Stimulated activated CD8-positive, alpha-beta memory T cell treated with anti-CD3 and anti-CD28 coated beads, Interleukin-4, amount 100 ng/mL, for 1 hour (primary cell): ENCODE measurements at regions not wholly inside any gene's neighbourhood (a gene's known extent, or its start where the extent isn't known, plus 50 kb on each side); places are given as distances from the start of the nearest gene placed in this dataset.
"Not testable (repeated sequence)": the region's sequence is repeated elsewhere in the genome, so short reads cannot be mapped to it uniquely, and the experiment has no call there.

Source experiments
- DNase-seq, 2 donors: peaks; one replicate each; pipeline ENCODE4 v3.0.0-alpha.2; 2020; ENCODE audit warnings: low read depth in 2 of 2, low spot score in 1 of 2

DNA sequence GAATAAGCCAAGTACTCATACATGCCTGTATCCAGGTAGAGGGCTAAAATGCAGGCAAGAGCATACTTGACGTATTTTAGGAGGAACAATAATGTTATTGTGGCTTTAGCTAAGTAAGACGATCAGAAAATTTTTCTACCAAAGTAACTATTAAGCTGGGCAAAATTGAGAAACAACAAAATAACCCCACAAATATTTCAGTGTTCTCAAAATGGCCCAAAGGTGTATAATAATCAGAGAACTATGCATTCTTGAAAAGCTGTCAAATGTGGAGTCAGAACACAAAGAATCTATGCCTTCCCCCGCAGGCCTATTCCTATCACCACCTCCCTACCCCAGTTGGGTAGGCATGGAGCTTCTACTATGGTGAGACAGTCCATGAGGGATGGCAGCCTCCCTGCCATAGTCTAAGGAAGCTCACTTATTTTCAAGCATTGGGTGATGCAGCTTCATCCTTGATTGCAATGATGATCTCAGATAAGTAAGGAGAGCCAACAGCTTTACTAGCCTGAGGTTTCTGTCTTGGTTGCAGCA, 1132.5 kb upstream of the SPRY2 start:
- DNase-seq, result no peak

DNA sequence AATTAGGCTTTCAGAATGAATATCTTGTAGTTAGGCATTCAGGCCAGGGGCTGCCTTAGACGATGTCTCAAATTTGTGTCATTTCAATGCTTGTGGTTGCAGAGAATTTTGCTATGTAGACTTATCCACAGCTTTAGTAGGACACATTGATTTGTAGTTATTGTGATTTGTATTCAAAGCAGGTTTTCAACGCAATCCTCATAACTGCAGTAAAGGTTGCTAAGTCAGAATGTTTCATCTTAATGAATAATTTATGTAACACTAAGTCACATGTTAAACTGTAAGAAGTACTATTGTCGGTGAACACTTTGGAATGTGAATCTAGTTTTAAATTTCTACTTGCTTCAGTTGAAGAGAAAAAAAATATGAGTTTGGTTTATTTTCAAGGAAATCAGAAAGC, 1117.2 kb upstream of the SPRY2 start:
- DNase-seq, result no peak

DNA sequence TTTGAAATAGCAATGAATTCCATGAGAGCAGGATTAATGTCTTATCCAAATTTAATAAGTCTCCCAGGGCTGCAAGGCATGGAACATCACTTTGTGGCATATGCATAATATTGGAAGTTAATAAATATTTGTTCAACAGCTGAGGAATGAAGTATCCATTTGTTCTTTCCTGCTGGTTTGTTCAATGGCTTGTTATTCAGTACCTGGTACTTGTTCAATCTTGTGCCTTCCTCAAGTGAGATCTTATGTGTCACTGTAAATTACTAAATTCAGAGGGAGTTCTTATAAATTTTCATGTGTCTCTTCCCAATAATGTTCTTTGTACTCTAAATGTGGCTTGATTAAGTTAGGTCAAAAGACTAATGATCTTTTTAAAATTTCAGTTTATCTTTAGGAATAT, 1105.5 kb upstream of the SPRY2 start:
- no peak for DNase-seq

DNA sequence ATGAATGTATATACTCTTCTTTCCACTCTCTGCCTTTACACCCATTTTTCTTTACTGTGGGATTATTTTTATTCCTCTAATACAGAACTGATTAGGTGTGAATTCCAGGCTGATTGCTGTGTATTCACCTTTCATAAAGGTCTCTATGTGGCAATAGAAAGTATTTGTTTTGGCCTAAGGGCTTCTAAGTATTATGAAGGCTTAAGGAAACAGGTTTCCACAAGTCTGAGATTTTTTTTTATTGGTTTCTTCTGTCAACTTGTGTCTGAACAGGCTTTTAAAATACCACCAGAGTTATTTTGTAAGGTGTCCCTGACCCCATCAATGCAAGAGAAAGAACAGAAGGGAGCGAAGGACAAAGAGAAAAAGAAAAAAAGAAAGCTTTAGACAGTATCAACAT, 1102.0 kb upstream of the SPRY2 start:
- DNase-seq, result no peak

GRCh38 chr13:81425286-81425685, 1084.4 kb upstream of the SPRY2 start:
- no peak for DNase-seq

DNA sequence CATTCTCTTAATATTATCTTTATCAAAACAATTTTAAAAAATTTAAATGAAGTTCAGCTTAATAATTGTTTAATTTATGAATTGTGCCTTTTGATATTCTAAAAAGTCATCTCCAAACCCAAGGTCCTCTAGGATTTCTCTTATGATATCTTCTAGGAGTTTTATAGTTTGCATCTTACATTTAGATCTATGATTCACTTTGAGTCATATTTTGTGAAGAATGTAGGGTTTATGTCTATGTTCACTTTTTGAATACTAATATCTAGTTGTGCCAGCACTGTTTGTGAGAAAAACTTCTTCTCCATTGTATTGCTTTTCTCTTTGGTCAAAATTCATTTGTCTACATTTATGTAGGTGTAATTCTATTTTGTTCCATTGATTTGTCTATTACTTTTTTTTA, 1068.4 kb upstream of the SPRY2 start:
- no peak for DNase-seq

DNA sequence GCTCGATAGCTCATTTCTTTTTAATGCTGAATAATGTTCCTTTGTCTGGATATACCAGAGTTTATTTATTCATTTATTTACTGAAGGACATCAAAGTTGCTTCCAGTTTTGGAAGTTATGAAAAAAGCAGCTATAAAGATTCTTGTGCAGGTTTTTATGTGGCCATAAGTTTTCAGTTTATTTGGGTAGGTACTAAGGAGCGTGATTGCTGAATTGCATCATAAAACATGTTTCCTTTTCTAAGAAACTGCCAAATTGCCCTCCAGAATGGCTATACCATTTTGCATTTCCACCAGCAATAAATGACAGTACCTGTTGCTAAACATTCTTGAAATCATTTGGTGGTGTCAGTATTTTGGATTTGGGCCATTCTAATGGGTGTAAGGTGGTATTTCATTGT, 1067.7 kb upstream of the SPRY2 start:
- no peak for DNase-seq

DNA sequence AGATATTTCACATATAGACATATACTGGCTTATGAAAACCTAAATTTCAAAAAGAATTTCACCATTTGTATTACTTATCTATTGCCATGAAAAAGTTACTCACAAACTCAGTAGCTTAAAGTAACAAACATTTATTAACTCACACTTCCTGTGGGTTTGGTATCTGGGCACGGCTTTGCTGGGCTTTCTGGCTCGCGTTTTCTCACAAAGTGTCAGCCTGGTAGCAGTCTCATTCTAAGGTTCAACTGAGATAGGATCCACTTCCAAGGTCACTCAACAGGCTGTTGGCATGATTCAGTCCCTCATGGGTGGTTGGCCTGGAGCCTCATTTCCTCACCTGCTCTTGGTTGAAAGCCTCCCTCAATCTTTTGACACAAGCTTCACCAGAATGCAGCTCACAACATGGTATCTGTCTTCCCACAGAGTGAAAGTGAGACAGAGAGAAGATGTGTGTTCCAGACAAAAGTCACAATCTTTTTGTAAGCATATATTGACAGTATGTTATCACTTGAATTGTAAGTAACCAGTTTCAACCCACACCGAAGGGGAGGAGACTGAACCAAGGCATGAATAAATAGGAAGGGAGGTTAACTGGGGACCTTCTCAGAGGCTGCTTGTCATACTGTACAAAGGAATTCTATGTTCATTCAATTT, 1065.8 kb upstream of the SPRY2 start:
- no peak for DNase-seq

DNA sequence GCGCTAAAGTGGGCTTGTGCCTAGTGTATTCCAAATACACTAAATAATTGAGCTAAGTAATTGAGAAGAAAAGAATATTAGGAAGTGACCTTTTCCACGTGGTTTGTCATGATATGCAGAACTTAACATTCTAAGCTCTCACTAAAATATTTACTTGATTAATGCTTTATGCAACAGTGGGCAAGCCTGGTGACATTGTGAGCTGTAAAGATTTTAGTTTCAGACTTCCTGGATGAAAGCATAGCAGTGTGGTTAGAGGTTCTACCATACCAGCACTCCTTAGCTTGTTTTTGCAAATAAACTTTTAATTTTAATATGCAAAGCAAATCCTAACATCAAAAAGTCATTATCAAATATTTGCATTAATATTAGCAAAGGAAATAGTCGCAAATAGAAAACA, 1065.1 kb upstream of the SPRY2 start:
- no peak for DNase-seq

- no peak for DNase-seq
Measured at GRCh38 chr13:81396192-81396591, 1055.3 kb upstream of the SPRY2 start.

DNA sequence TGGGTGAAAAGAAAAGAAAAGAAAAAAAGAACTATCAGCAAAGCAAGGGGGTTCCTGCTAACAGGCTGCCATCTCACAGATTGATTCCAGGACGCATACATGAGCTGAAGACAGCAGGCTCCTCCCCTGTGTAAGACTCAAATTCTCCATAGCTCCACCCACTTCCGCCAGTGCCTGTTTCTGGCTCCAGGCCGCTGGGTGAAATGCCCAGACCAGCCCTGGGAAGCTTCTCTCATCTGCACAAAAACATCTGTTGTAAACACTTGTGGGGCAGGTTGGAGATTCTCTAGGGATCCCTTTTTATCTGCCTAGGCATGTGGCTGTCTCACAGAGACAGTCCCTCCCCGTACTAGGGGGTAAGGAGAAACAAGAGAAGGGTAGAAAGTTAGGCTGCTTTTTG, 1054.4 kb upstream of the SPRY2 start:
- DNase-seq, result no peak

DNA sequence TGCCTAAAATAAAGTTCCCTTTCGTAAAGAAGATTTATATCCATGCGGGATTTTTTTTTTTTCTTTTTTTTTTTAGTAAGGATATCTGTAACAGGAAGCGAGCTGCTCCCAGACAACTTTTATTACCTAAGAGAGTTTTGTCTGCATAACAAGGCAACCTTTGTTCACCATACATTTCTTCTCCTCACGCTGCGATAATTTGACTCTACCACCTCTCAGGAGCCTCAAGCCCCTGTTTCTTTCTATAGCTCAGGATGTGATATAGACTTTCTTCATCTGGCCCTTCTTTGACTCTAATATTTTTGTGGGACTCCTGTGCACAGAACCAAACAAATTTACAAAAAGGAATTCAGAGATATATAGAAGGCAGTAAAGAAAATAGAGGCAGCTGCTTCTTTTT, 1053.7 kb upstream of the SPRY2 start:
- DNase-seq, result no peak

DNA sequence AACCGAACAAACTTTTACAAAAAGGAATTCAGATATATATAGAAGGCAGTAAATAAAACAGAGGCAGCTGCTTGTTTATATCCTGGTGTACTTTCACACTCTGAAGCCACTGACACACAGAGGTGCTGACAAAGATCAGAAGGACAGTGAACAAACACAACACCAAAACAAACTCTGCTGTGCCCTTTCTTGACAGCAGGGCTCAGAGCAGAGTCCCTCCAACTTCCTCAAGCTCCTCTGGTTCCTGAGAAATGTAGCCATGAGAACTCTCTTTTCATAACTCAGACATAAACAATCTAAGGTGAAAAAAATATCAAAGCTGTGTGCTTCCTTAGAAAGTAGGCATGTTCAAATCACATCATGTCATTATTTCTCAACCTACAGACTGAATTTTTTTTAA, 1052.8 kb upstream of the SPRY2 start:
- no peak for DNase-seq

GRCh38 chr13:81393110-81393509, 1052.2 kb upstream of the SPRY2 start:
- DNase-seq, result no peak

DNA sequence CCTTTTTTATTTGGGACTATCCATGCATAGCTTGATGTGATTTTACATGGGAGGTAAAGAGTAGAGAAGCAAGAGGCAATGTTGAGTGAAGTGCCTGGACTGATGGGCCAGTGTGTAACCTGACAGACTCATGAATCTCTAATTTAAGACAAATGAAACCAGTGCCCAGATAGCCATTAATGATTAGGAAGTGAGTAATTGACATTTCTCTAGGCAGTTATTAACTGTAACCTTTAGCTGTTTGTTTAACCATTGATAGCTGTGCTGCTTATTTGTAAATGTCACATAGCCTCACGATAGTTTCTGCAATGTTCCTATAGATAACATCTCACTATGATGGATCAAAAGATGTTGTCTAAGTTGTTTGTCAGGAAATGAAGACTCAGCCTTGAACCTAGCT, 1047.5 kb upstream of the SPRY2 start:
- no peak for DNase-seq

- no peak for DNase-seq
Measured at GRCh38 chr13:81383444-81383843, 1042.5 kb upstream of the SPRY2 start.

- no peak for DNase-seq
Measured at GRCh38 chr13:81382246-81382645, 1041.3 kb upstream of the SPRY2 start.

DNA sequence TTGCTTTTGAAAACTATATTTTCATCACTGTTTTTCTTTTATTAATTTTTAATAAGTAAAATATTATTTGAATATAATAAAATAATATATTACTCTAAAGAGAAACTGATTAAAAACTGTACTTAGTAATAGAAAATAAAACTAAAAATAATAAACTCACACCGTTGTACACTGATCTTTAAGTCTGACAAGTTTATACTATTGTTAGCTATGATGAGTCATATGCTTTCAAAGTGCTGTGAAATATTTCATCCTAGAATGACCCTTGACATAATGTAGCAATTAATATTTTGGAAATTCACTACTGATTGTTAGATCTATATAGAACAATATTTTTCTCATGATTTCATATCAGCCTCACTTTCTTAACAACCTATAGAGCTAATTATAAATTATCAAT, 1040.6 kb upstream of the SPRY2 start:
- DNase-seq, result no peak

- no peak for DNase-seq
Measured at GRCh38 chr13:81379183-81379582, 1038.3 kb upstream of the SPRY2 start.

GRCh38 chr13:81377921-81378320, 1037.0 kb upstream of the SPRY2 start:
- DNase-seq, result no peak

GRCh38 chr13:81375709-81376108, 1034.8 kb upstream of the SPRY2 start:
- no peak for DNase-seq

GRCh38 chr13:81362711-81363110, 1021.8 kb upstream of the SPRY2 start:
- not testable (repeated sequence) for DNase-seq

DNA sequence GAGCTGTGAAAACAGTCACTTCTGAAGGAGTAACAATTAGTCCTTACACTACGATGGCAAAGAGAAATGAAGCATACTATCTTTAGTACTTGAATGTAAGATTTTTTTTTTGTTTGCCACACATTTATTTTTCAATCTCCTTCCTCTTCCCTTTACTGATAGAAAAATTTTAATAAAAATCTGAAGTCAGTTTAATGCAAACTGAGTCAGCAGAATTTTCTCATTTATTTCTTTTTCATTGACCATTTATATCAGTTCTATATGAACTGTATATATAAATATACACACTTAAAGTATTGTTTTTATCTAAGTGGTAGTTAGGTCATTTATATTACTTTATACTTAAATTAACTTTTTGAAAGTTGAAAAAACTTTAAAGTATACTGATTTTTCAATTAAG, 1009.1 kb upstream of the SPRY2 start:
- DNase-seq, result no peak
